Vagina (tissue), 2 donors: ENCODE measurements at regions not wholly inside any gene's neighbourhood (a gene's known extent, or its start where the extent isn't known, plus 50 kb on each side); places are given as distances from the start of the nearest gene placed in this dataset.

ENCODE experiments used
- POLR2A ChIP-seq, 2 donors: fragments of 450-650 bp; IDR thresholded peaks; one replicate each; pipeline ENCODE4 v1.6.1; 2017; ENCODE audit warnings: antibody characterized with exemption in 2 of 2, mild to moderate bottlenecking in 2 of 2, moderate library complexity in 2 of 2
- POLR2AphosphoS5 ChIP-seq, 2 donors: sonication (generic); formaldehyde crosslinking; IDR thresholded peaks; one replicate each; pipeline ENCODE4 v1.9.0; 2017; ENCODE audit warnings: antibody characterized with exemption in 2 of 2, mild to moderate bottlenecking in 2 of 2, low read depth in 1 of 2; ENCODE audit not compliant: insufficient read depth in 1 of 2
- TF ChIP-seq, protein P1 (sequence below), 3 experiments: fragments of 450-650 bp in 2 of 3; fragments of 200-600 bp in 1 of 3; sonication (generic) in 1 of 3; IDR thresholded peaks; one replicate each; pipeline ENCODE4 v1.5.1; 2017 to 2019; ENCODE audit warnings: antibody characterized with exemption in 3 of 3, mild to moderate bottlenecking in 2 of 3, moderate library complexity in 2 of 3

DNA sequence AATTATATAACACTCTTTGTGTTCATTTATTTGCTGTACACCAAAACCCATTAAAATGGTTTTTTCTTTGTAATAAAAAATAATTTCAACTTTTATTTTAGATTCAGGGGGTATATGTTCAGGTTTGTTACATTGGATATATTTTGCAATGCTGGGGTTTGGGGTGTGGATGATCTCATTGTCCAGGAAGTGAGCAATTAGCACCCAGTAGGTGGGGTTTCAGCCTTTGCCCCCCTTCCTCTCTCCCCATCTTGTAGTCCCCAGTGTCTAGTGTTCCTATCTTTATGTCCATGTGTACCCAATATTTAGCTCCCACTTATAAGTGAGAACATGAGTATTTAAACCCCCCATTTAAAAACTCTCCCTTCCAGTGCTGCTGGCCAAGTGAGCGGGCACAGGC, 184.6 kb downstream of the RHOU start:
- TF ChIP-seq, protein P1, sequence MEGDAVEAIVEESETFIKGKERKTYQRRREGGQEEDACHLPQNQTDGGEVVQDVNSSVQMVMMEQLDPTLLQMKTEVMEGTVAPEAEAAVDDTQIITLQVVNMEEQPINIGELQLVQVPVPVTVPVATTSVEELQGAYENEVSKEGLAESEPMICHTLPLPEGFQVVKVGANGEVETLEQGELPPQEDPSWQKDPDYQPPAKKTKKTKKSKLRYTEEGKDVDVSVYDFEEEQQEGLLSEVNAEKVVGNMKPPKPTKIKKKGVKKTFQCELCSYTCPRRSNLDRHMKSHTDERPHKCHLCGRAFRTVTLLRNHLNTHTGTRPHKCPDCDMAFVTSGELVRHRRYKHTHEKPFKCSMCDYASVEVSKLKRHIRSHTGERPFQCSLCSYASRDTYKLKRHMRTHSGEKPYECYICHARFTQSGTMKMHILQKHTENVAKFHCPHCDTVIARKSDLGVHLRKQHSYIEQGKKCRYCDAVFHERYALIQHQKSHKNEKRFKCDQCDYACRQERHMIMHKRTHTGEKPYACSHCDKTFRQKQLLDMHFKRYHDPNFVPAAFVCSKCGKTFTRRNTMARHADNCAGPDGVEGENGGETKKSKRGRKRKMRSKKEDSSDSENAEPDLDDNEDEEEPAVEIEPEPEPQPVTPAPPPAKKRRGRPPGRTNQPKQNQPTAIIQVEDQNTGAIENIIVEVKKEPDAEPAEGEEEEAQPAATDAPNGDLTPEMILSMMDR (IDR thresholded peaks at IDR 0.05), result no peak
- TF ChIP-seq POLR2A (IDR thresholded peaks at IDR 0.05) (no peak), POLR2AphosphoS5 (IDR thresholded peaks at IDR 0.05; ENCODE audit: insufficient read depth in 1 of 2, low read depth in 1 of 2) (no peak)
